H1 (cell line): ENCODE measurements at regions not wholly inside any gene's neighbourhood (a gene's known extent, or its start where the extent isn't known, plus 50 kb on each side); places are given as distances from the start of the nearest gene placed in this dataset.

ENCODE experiments used
- CTCF ChIA-PET: fragments of 300-600 bp; sonication (Branson Sonifier 250); formaldehyde crosslinking; loops from one replicate; lab custom pipeline; 2021; ENCODE audit not compliant: partially characterized antibody; lab: Charles Lee
- POLR2A ChIA-PET: fragments of 300-600 bp; sonication (Branson Sonifier 250); formaldehyde crosslinking; loops from one replicate; lab custom pipeline; 2021; ENCODE audit warnings: inconsistent platforms; ENCODE audit not compliant: partially characterized antibody; lab: Charles Lee
- DNase-seq, 2 experiments: peaks; one replicate each; pipeline versions ENCODE4 v3.0.0 to v3.0.0-alpha.2; 2010 to 2022; ENCODE audit warnings: low spot score in 2 of 2, low read depth in 1 of 2, mixed read lengths in 1 of 2
- FAIRE-seq: peaks from 2 replicates; lab custom pipeline; 2011; peaks lifted over from hg19 to GRCh38; lab: Jason Lieb, UNC
- H2AFZ ChIP-seq: 2 replicates; pipeline ENCODE4 v1.8.1; 2012; ENCODE audit warnings: low read length, inconsistent platforms
- H2AK5ac ChIP-seq: 2 replicates; pipeline ENCODE4 v1.6.1; 2013; ENCODE audit warnings: low read depth, low read length
- H2BK120ac ChIP-seq: replicated peaks from 2 replicates; pipeline ENCODE3; 2013; ENCODE audit warnings: low read depth, low read length, inconsistent platforms
- H2BK12ac ChIP-seq: 2 replicates; pipeline ENCODE4 v1.6.1; 2013; ENCODE audit warnings: low read depth, low read length
- H2BK15ac ChIP-seq: 2 replicates; pipeline ENCODE4 v1.6.1; 2013; ENCODE audit warnings: low read length
- H2BK20ac ChIP-seq: 2 replicates; pipeline ENCODE4 v1.6.1; 2013; ENCODE audit warnings: low read length
- H2BK5ac ChIP-seq: 2 replicates; pipeline ENCODE4 v1.6.1; 2013; ENCODE audit warnings: low read depth, low read length
- H3K14ac ChIP-seq: 2 replicates; pipeline ENCODE4 v1.6.1; 2013; ENCODE audit warnings: inconsistent platforms; ENCODE audit not compliant: insufficient read length
- H3K18ac ChIP-seq: 2 replicates; pipeline ENCODE4 v1.6.1; 2013; ENCODE audit warnings: low read length; ENCODE audit errors: extremely low read depth
- H3K23ac ChIP-seq: 2 replicates; pipeline ENCODE4 v1.6.1; 2013; ENCODE audit warnings: inconsistent platforms; ENCODE audit not compliant: insufficient read length
- H3K23me2 ChIP-seq: 2 replicates; pipeline ENCODE4 v1.6.1; 2013; ENCODE audit warnings: low read depth, low read length
- H3K27ac ChIP-seq: 2 replicates; pipeline ENCODE4 v1.6.1; 2011; ENCODE audit warnings: low read depth, low read length, inconsistent platforms
- H3K27me3 ChIP-seq, 4 experiments: replicated peaks in 1 of 4; 1 replicate in 1 of 4; 2 replicates in 3 of 4; pipeline versions ENCODE4 v1.6.1 to v1.8.1; 2011 to 2013; ENCODE audit warnings: low read length in 3 of 4, mild to moderate bottlenecking in 3 of 4, inconsistent platforms in 2 of 4, mixed read lengths in 2 of 4, moderate library complexity in 1 of 4; ENCODE audit not compliant: control insufficient read depth in 3 of 4, insufficient read depth in 3 of 4; ENCODE audit errors: extremely low read depth in 1 of 4
- H3K36me3 ChIP-seq, 4 experiments: 2 replicates each; pipeline versions ENCODE4 v1.6.1 to v1.8.1; 2011 to 2013; ENCODE audit warnings: mild to moderate bottlenecking in 4 of 4, low read length in 3 of 4, moderate library complexity in 2 of 4, control low read depth in 1 of 4, inconsistent platforms in 1 of 4; ENCODE audit not compliant: insufficient read depth in 4 of 4, control insufficient read depth in 2 of 4
- H3K4ac ChIP-seq: replicated peaks from 2 replicates; pipeline ENCODE3; 2013; ENCODE audit warnings: low read length, low read depth, mixed read lengths, inconsistent platforms; ENCODE audit not compliant: insufficient read length
- H3K4me1 ChIP-seq, 4 experiments: replicated peaks in 1 of 4; 1 replicate in 1 of 4; 2 replicates in 3 of 4; pipeline versions ENCODE4 v1.6.1 to v1.8.1; 2011 to 2013; ENCODE audit warnings: low read length in 3 of 4, inconsistent platforms in 2 of 4, mixed read lengths in 1 of 4; ENCODE audit not compliant: insufficient read depth in 4 of 4, control insufficient read depth in 3 of 4
- H3K4me2 ChIP-seq, 2 experiments: 2 replicates each; pipeline versions ENCODE4 v1.6.1 to v1.8.1; 2011 to 2013; ENCODE audit warnings: low read depth in 2 of 2, low read length in 2 of 2, control low read depth in 1 of 2, inconsistent platforms in 1 of 2, mild to moderate bottlenecking in 1 of 2; ENCODE audit not compliant: insufficient read depth in 1 of 2
- H3K4me3 ChIP-seq, 4 experiments: fragments of 200-600, 300-600 bp in 1 of 4; sonication (generic), shearing (Covaris generic), sonication (Bioruptor Twin) in 1 of 4; 2 replicates each; pipeline versions ENCODE4 v1.5.1 to v1.8.1; 2011 to 2016; ENCODE audit warnings: low read length in 4 of 4, low read depth in 3 of 4, control low read depth in 2 of 4, inconsistent platforms in 2 of 4, mild to moderate bottlenecking in 2 of 4, mixed read lengths in 1 of 4, moderate library complexity in 1 of 4; ENCODE audit not compliant: insufficient read depth in 2 of 4; ENCODE audit errors: extremely low read depth in 1 of 4
- H3K56ac ChIP-seq: replicated peaks from 2 replicates; pipeline ENCODE3; 2013; ENCODE audit warnings: low read depth, mild to moderate bottlenecking, mixed read lengths, low read length, inconsistent platforms; ENCODE audit not compliant: insufficient read length
- H3K79me1 ChIP-seq: 2 replicates; pipeline ENCODE4 v1.6.1; 2013; ENCODE audit warnings: low read depth, low read length, control low read depth
- H3K79me2 ChIP-seq, 2 experiments: 2 replicates each; pipeline versions ENCODE4 v1.6.1 to v1.8.1; 2012 to 2013; ENCODE audit warnings: low read length in 2 of 2, mild to moderate bottlenecking in 2 of 2, inconsistent platforms in 1 of 2; ENCODE audit not compliant: insufficient read depth in 2 of 2, control insufficient read depth in 1 of 2
- H3K9ac ChIP-seq, 4 experiments: replicated peaks in 1 of 4; 1 replicate in 1 of 4; 2 replicates in 3 of 4; pipeline versions ENCODE4 v1.6.1 to v1.8.1; 2011 to 2013; ENCODE audit warnings: low read depth in 3 of 4, low read length in 3 of 4, control low read depth in 2 of 4, mild to moderate bottlenecking in 2 of 4, moderate library complexity in 2 of 4, inconsistent platforms in 1 of 4; ENCODE audit errors: extremely low read depth in 1 of 4
- H3K9me3 ChIP-seq, 2 experiments: 2 replicates each; pipeline versions ENCODE4 v1.6.1 to v1.8.1; 2012 to 2013; ENCODE audit warnings: mild to moderate bottlenecking in 2 of 2, moderate library complexity in 2 of 2, control low read depth in 1 of 2, inconsistent platforms in 1 of 2, low read depth in 1 of 2, low read length in 1 of 2, mixed read lengths in 1 of 2; ENCODE audit not compliant: insufficient read depth in 2 of 2
- H4K20me1 ChIP-seq, 2 experiments: replicated peaks in 1 of 2; 2 replicates each; pipeline versions ENCODE3 to v1.8.1; 2011 to 2013; ENCODE audit warnings: inconsistent platforms in 2 of 2, low read length in 2 of 2, mild to moderate bottlenecking in 1 of 2; ENCODE audit not compliant: insufficient read depth in 2 of 2, control insufficient read depth in 1 of 2
- H4K5ac ChIP-seq: 2 replicates; pipeline ENCODE4 v1.6.1; 2013; ENCODE audit warnings: low read length, low read depth, mixed read lengths, inconsistent platforms; ENCODE audit not compliant: insufficient read length
- H4K8ac ChIP-seq: 2 replicates; pipeline ENCODE4 v1.8.0; 2013; ENCODE audit warnings: mild to moderate bottlenecking, moderate library complexity, low read length, inconsistent platforms; ENCODE audit not compliant: insufficient read depth; ENCODE audit errors: extremely low read depth
- H4K91ac ChIP-seq: replicated peaks from 2 replicates; pipeline ENCODE3; 2013; ENCODE audit warnings: low read length, mixed read lengths, inconsistent platforms; ENCODE audit not compliant: insufficient read length
- BACH1 ChIP-seq: IDR thresholded peaks from 2 replicates; pipeline ENCODE4 v1.6.1; 2012; ENCODE audit warnings: low read length, improper control_type of control experiment
- EGR1 ChIP-seq: IDR thresholded peaks from 2 replicates; pipeline ENCODE4 v1.6.1; 2011; ENCODE audit warnings: low read depth, low read length, borderline replicate concordance
- GTF2F1 ChIP-seq: IDR thresholded peaks from 2 replicates; pipeline ENCODE4 v1.6.1; 2012; ENCODE audit warnings: low read depth, low read length, improper control_type of control experiment, borderline replicate concordance
- MAFK ChIP-seq: IDR thresholded peaks from 2 replicates; pipeline ENCODE4 v1.6.1; 2012; ENCODE audit warnings: low read depth, mild to moderate bottlenecking, improper control_type of control experiment, low read length
- NANOG ChIP-seq: IDR thresholded peaks from 2 replicates; pipeline ENCODE4 v1.6.1; 2011; ENCODE audit warnings: low read length, low read depth, mild to moderate bottlenecking, inconsistent platforms; ENCODE audit not compliant: insufficient read depth, poor library complexity, severe bottlenecking
- RAD21 ChIP-seq, 2 experiments: IDR thresholded peaks in 1 of 2; conservative IDR thresholded peaks in 1 of 2; 2 replicates each; pipeline ENCODE4 v1.6.1; 2011; ENCODE audit warnings: low read depth in 2 of 2, low read length in 2 of 2, improper control_type of control experiment in 1 of 2, inconsistent platforms in 1 of 2, mild to moderate bottlenecking in 1 of 2, moderate library complexity in 1 of 2
- SP2 ChIP-seq: IDR thresholded peaks from 2 replicates; pipeline ENCODE4 v1.6.1; 2012; ENCODE audit warnings: mild to moderate bottlenecking, low read length, inconsistent platforms
- SUZ12 ChIP-seq: fragments of 200-600 bp; sonication (generic); IDR thresholded peaks from 2 replicates; pipeline ENCODE4 v1.6.1; 2012; ENCODE audit warnings: mild to moderate bottlenecking, inconsistent platforms, low read length, moderate library complexity, mixed read lengths
- WGBS, 2 experiments: shearing (Covaris generic) in 1 of 2; methylation state at CpG; one replicate each; pipeline versions ENCODE4 v1.1.6 to v1.1.7; 2013 to 2015; ENCODE audit warnings: low lambda C conversion rate in 2 of 2, mixed read lengths in 2 of 2, inconsistent platforms in 1 of 2, low coverage in 1 of 2, missing lambda C conversion rate in 1 of 2; ENCODE audit not compliant: insufficient replicate concordance in 2 of 2, insufficient coverage in 1 of 2, insufficient read length in 1 of 2; ENCODE audit errors: extremely low coverage in 1 of 2, missing lambda C conversion rate in 1 of 2; 5-methylcytosine and 5-hydroxymethylcytosine counted together

DNA sequence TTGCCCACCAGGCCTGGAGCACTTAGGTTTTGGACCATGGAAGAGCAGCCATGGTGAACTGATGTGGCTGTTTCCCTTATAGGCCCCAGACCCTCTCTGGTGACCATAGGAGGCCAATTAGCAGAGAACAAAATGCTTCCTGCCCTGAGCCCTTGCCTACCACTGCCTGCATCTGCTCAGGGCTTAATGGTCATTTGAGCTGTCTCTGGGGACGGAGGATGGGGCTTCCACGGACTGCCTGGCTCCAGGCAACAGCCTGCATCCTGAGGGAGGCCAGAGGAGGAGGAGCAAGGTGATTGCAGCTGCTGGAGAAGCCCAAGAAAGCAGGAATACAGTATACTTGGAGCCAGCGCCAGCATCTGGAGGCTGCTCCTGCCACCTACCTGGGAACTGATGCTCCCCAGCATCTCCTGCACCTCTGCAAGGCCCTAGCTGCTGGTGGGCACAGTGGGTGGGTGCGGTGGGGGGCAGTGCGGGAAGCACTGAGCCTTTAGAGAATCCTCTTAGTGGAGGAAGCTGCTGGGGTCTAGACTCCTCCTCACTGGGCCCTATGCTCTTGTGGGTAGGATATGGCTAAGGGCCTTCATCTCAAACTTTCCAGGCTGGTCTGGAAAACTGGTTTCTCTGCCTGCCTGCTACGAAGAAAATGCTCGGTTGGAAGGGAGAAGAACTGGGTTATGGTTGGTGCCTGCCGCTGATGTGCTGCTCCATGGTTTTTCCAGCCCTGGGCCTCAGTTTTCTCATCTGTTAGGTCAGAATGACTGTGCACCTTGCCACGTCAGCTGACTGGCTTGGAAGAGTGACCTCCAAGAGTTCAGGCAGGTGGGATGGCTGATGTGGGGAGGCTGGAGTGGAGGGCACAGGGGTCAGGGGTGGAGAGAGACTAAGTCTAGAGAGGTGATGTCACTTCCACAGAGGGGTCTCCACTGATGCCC lies 158.8 kb upstream of the PJA1 start:
- Histone ChIP-seq H2BK20ac (no peak overlapping the region), H4K5ac (no peak overlapping the region), H3K4me3 (no peak overlapping the region), H2AK5ac (no peak overlapping the region), H2AFZ (no peak overlapping the region), H3K27ac (no peak overlapping the region), H2BK12ac (no peak overlapping the region), H3K23ac (no peak overlapping the region), H3K14ac (no peak overlapping the region), H4K8ac (no peak overlapping the region), H3K18ac (no peak overlapping the region), H3K4ac (no peak overlapping the region), H2BK120ac (no peak overlapping the region), H3K56ac (no peak overlapping the region), H2BK15ac (no peak overlapping the region), H3K4me1 (peaks cover 0 to 6% (median 0%) of the 10 kb centered on the region in 4 experiments; a peak in 3 of 7 replicates), H3K4me2 (no peak overlapping the region), H3K9me3 (no peaks in the 10 kb centered on the region), H3K36me3 (no peaks in the 10 kb centered on the region), H2BK5ac (no peak overlapping the region), H3K9ac (no peak overlapping the region), H3K23me2 (no peaks in the 10 kb centered on the region; the same call in 1 of the 2 replicates), H4K20me1 (no peaks in the 10 kb centered on the region), H3K79me1 (no peaks in the 10 kb centered on the region), H4K91ac (no peak overlapping the region), H3K79me2 (no peaks in the 10 kb centered on the region), H3K27me3 (no peaks in the 10 kb centered on the region)
- ChIA-PET CTCF (interaction anchor here (0.7 kb wide), 1 partner anchor 41 kb away, joined by 3 read pairs; no protein-coding TSS in a partner anchor), POLR2A (interaction anchor here (0.7 kb wide), 1 partner anchor 495 kb away, joined by 3 read pairs; the partner anchor contains the start of gene EFNB1)
- TF ChIP-seq GTF2F1 (no peak), SUZ12 (no peak), BACH1 (no peak), EGR1 (no peak), RAD21 (IDR thresholded peaks at IDR 0.05 in 1 of 2, conservative IDR thresholded peaks at IDR 0.05 in 1 of 2; ENCODE audit: low read depth in 2 of 2, low read length in 2 of 2) (no peak), NANOG (no peak), SP2 (no peak), MAFK (no peak)
- DNase-seq (no peak), FAIRE-seq (no peak)
- 69% methylated on average over 4 of the region's 9 CpGs; no CpG with 5 or more reads in 1 of the 2 experiments for WGBS, 2 experiments
